ENCODE measurements at regions not wholly inside any gene's neighbourhood (a gene's known extent, or its start where the extent isn't known, plus 50 kb on each side); places are given as distances from the start of the nearest gene placed in this dataset.

DNA sequence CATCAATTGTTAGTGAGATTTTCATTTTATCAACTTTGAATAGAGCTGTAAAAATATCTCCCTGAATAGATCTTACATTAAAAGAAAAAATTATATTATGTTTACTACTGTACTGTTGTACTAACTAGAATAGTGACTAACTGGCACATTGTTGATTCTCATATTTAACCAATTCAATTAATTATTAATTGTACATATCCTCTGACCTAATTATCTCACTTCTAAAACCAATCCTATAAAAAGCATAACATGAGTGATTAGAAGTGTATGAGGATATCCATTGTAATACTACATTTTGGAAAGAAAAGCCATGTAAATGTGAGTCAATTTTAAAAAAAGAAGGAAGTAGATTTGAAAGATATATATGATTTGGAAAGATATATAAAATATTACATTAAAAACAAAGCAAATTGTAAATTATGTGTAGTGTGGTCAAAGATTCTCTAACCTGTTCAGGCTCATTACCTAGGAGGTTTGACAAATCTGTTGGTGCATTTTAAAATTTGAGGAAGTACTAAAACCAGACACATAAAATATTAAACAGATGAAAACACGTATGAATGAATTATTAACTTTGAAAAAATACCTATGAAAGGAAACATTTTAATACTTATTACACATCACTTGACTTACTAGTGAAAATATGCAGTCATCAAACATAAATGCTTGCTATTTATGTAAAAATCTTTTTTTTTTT is 829.8 kb upstream of the SLC10A2 start:
- TF ChIP-seq, protein P1, sequence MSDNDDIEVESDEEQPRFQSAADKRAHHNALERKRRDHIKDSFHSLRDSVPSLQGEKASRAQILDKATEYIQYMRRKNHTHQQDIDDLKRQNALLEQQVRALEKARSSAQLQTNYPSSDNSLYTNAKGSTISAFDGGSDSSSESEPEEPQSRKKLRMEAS (IDR thresholded peaks at IDR 0.05): no peak
- TF ChIP-seq TAF1 (IDR thresholded peaks at IDR 0.05; ENCODE audit: low read depth) (no peak), TCF12 (IDR thresholded peaks at IDR 0.05; ENCODE audit: low read depth) (no peak), ZBTB7A (IDR thresholded peaks at IDR 0.05; ENCODE audit: low read depth) (no peak), EGR1 (IDR thresholded peaks at IDR 0.05) (no peak), NFIC (IDR thresholded peaks at IDR 0.05) (no peak), FOXM1 (IDR thresholded peaks at IDR 0.05; ENCODE audit: borderline replicate concordance, low read depth) (no peak), EP300 (IDR thresholded peaks at IDR 0.05; ENCODE audit: borderline replicate concordance) (no peak), TEAD4 (IDR thresholded peaks at IDR 0.05) (no peak), CEBPB (IDR thresholded peaks at IDR 0.05) (no peak), RAD21 (IDR thresholded peaks at IDR 0.05; ENCODE audit: low read depth) (no peak), YY1 (IDR thresholded peaks at IDR 0.05; ENCODE audit: low read depth) (no peak), REST (IDR thresholded peaks at IDR 0.05; ENCODE audit: low read depth) (no peak), CREB1 (IDR thresholded peaks at IDR 0.05; ENCODE audit: low read depth) (no peak)
- TF ChIP-seq, protein P2, sequence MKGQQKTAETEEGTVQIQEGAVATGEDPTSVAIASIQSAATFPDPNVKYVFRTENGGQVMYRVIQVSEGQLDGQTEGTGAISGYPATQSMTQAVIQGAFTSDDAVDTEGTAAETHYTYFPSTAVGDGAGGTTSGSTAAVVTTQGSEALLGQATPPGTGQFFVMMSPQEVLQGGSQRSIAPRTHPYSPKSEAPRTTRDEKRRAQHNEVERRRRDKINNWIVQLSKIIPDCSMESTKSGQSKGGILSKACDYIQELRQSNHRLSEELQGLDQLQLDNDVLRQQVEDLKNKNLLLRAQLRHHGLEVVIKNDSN (IDR thresholded peaks at IDR 0.05): no peak

DNA sequence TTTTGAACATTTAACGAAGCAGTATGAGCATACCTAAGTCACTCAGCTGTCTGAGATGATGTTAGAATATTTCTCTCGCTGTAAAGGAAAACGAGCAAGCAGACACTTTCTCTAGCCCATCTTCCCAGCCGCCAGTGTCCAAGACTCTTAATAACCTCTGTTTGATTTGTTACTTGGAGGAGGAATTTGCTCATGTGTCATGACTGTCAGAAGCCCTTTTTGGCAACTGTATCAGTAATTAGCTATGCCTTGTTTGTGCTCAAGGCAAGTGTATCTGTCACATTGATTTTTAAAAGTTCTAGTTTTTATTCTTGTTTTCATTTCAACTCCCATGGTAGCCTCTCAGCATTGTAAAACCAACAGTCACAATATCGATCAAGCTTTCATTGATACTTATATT is 828.4 kb upstream of the SLC10A2 start:
- no peak for TF ChIP-seq ZBTB7A (IDR thresholded peaks at IDR 0.05; ENCODE audit: low read depth)
- TF ChIP-seq NFIC (IDR thresholded peaks at IDR 0.05): no peak

- TF ChIP-seq TAF1 (IDR thresholded peaks at IDR 0.05; ENCODE audit: low read depth) (no peak), TEAD4 (IDR thresholded peaks at IDR 0.05) (no peak), YY1 (IDR thresholded peaks at IDR 0.05; ENCODE audit: low read depth) (no peak), ZBTB7A (IDR thresholded peaks at IDR 0.05; ENCODE audit: low read depth) (no peak), EP300 (IDR thresholded peaks at IDR 0.05; ENCODE audit: borderline replicate concordance) (no peak), CREB1 (IDR thresholded peaks at IDR 0.05; ENCODE audit: low read depth) (no peak), TCF12 (IDR thresholded peaks at IDR 0.05; ENCODE audit: low read depth) (no peak), NFIC (IDR thresholded peaks at IDR 0.05) (no peak), FOXM1 (IDR thresholded peaks at IDR 0.05; ENCODE audit: borderline replicate concordance, low read depth) (no peak), CEBPB (IDR thresholded peaks at IDR 0.05) (no peak), EGR1 (IDR thresholded peaks at IDR 0.05) (no peak), RAD21 (IDR thresholded peaks at IDR 0.05; ENCODE audit: low read depth) (no peak), REST (IDR thresholded peaks at IDR 0.05; ENCODE audit: low read depth) (no peak)
- TF ChIP-seq, protein P2 (IDR thresholded peaks at IDR 0.05): no peak
- TF ChIP-seq, protein P1 (IDR thresholded peaks at IDR 0.05): no peak
Measured at GRCh38 chr13:103884101-103884723, 818.0 kb upstream of the SLC10A2 start.

DNA sequence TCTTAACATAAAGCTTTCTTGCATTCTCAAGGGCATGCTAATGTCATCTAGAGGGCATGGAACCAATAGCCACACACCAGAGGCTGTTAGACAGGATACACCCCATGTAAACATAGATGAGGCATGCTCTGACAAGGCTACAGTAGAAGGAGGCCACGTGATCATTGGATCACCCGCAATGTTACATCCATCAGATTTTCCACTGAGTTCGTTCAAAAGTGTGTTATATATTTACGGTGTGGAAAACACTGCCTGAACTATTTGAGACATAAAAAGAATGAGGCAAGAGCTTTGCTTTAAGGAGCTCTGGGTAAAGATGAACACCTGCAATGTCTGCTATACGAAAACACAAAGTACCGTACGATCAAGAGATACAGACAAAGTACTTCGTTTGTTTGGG is 817.5 kb upstream of the SLC10A2 start:
- TF ChIP-seq EP300 (IDR thresholded peaks at IDR 0.05; ENCODE audit: borderline replicate concordance) (no peak), TAF1 (IDR thresholded peaks at IDR 0.05; ENCODE audit: low read depth) (no peak), NFIC (IDR thresholded peaks at IDR 0.05) (no peak), TCF12 (IDR thresholded peaks at IDR 0.05; ENCODE audit: low read depth) (no peak), YY1 (IDR thresholded peaks at IDR 0.05; ENCODE audit: low read depth) (no peak), CEBPB (IDR thresholded peaks at IDR 0.05) (no peak), REST (IDR thresholded peaks at IDR 0.05; ENCODE audit: low read depth) (no peak), FOXM1 (IDR thresholded peaks at IDR 0.05; ENCODE audit: borderline replicate concordance, low read depth) (no peak), CREB1 (IDR thresholded peaks at IDR 0.05; ENCODE audit: low read depth) (no peak), ZBTB7A (IDR thresholded peaks at IDR 0.05; ENCODE audit: low read depth) (no peak), RAD21 (IDR thresholded peaks at IDR 0.05; ENCODE audit: low read depth) (no peak)
- TF ChIP-seq, protein P2 (IDR thresholded peaks at IDR 0.05): no peak
- TF ChIP-seq, protein P1 (IDR thresholded peaks at IDR 0.05): no peak
